MCF 10A (cell line): ENCODE measurements at regions not wholly inside any gene's neighbourhood (a gene's known extent, or its start where the extent isn't known, plus 50 kb on each side); places are given as distances from the start of the nearest gene placed in this dataset.

Experiments
- BruUV-seq: library from RNA; stranded (reverse); fragments of 400-500 nt; replicated peaks from 2 replicates; lab custom pipeline; 2021; lab: Mats Ljungman, UMichigan
- CTCF ChIA-PET: fragments of 300-600 bp; sonication (Branson Sonifier 250); formaldehyde crosslinking; extraction: SDS; loops from one replicate; lab custom pipeline; 2021; ENCODE audit warnings: antibody characterized with exemption, inconsistent platforms; lab: Yijun Ruan, JAX
- POLR2A ChIA-PET: fragments of 300-600, 350-650 bp; sonication (Branson Sonifier 250); formaldehyde crosslinking; extraction: SDS; loops from one replicate; lab custom pipeline; 2020; ENCODE audit warnings: antibody characterized with exemption, inconsistent platforms; lab: Yijun Ruan, JAX
- DNase-seq: peaks from one replicate; pipeline ENCODE4 v3.0.0-alpha.2; 2018; ENCODE audit not compliant: unreplicated experiment
- H3K27ac Mint-ChIP-seq: one replicate; pipeline ENCODE4 v1.8.0; 2022; ENCODE audit warnings: mild to moderate bottlenecking, low read depth, mixed read lengths; ENCODE audit not compliant: unreplicated experiment
- H3K27me3 Mint-ChIP-seq: one replicate; pipeline ENCODE4 v1.8.0; 2022; ENCODE audit warnings: mixed read lengths; ENCODE audit not compliant: insufficient read depth, unreplicated experiment
- H3K36me3 Mint-ChIP-seq: one replicate; pipeline ENCODE4 v1.8.0; 2022; ENCODE audit warnings: mild to moderate bottlenecking, moderate library complexity, mixed read lengths; ENCODE audit not compliant: insufficient read depth, unreplicated experiment
- H3K4me1 Mint-ChIP-seq: one replicate; pipeline ENCODE4 v1.8.0; 2022; ENCODE audit warnings: mixed read lengths; ENCODE audit not compliant: insufficient read depth, unreplicated experiment
- H3K4me3 Mint-ChIP-seq: one replicate; pipeline ENCODE4 v1.8.0; 2022; ENCODE audit warnings: mild to moderate bottlenecking, moderate library complexity, mixed read lengths; ENCODE audit not compliant: unreplicated experiment
- H3K9me3 Mint-ChIP-seq: one replicate; pipeline ENCODE4 v1.8.0; 2022; ENCODE audit warnings: mixed read lengths; ENCODE audit not compliant: unreplicated experiment
- intact Hi-C: fragments of 100-400 bp; cut with micrococcal nuclease; formaldehyde crosslinking; loops from 2 replicates; pipeline ENCODE4 v1.14.1; 2022
- TF ChIP-seq, protein P1 (sequence below): fragments of 200-600 bp; IDR thresholded peaks from one replicate; pipeline ENCODE4 v1.8.0; 2022; ENCODE audit warnings: antibody characterized with exemption, mild to moderate bottlenecking; ENCODE audit not compliant: unreplicated experiment

DNA sequence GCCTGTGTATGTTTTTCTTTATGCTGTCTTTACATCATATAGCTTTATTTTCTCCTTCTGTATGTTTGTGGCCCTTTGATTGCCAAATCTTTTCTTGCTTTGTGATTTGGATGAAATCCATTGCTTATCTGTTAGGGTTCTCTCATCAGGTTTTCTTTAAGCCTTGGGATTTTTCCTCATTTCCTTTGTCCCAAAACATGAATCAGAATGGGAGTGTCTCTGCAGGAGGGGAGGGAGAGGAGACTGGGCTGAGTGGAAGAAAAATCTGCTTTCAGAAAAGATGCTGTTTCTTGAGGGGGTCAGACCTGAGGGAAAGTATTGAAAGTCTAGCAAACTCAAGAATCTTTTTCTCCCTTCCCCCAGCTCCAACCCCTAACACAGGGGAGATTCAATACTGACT, 758.0 kb upstream of the MMS22L start:
- Mint-ChIP-seq H3K4me3 (no peak overlapping the region), H3K27me3 (peaks cover 78% of the 10 kb centered on the region), H3K4me1 (no peaks in the 10 kb centered on the region), H3K9me3 (no peaks in the 10 kb centered on the region), H3K27ac (no peak overlapping the region), H3K36me3 (no peaks in the 10 kb centered on the region)
- BruUV-seq: no TSS peak
- CTCF ChIA-PET: interaction anchor here (1.2 kb wide), 2 partner anchors 11 to 316 kb away, joined by 3 read pairs; no protein-coding TSS in a partner anchor
- intact Hi-C loops: loop anchor here (5.0 kb wide), 2 partner anchors 314 to 454 kb away; no protein-coding TSS in a partner anchor
- TF ChIP-seq, protein P1, sequence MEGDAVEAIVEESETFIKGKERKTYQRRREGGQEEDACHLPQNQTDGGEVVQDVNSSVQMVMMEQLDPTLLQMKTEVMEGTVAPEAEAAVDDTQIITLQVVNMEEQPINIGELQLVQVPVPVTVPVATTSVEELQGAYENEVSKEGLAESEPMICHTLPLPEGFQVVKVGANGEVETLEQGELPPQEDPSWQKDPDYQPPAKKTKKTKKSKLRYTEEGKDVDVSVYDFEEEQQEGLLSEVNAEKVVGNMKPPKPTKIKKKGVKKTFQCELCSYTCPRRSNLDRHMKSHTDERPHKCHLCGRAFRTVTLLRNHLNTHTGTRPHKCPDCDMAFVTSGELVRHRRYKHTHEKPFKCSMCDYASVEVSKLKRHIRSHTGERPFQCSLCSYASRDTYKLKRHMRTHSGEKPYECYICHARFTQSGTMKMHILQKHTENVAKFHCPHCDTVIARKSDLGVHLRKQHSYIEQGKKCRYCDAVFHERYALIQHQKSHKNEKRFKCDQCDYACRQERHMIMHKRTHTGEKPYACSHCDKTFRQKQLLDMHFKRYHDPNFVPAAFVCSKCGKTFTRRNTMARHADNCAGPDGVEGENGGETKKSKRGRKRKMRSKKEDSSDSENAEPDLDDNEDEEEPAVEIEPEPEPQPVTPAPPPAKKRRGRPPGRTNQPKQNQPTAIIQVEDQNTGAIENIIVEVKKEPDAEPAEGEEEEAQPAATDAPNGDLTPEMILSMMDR: no peak
- POLR2A ChIA-PET: no interaction called here
- DNase-seq: no peak

DNA sequence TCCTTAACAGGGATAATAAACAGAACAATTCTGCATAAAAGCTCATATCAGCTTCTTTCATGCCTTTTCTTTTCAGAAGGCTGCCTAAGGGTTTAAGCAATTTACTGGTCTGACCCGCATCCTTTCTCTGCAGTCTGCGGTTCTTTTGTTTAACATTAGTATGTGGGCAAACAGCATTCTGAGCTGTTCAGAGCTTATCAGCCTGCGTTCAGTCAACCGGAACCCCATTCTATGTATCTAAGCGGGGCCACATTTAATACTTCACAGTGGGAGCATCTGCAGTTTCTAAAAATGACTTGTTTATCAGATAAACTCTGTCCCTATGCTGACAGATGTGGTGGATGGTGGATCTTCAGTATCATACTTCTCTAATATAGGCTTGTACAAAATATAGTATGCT, 758.9 kb upstream of the MMS22L start:
- POLR2A ChIA-PET: interaction anchor here (0.5 kb wide), 1 partner anchor 854 kb away, joined by 3 read pairs; no protein-coding TSS in a partner anchor
- no TSS peak for BruUV-seq
- intact Hi-C loops: loop anchor here (5.0 kb wide), 2 partner anchors 315 to 455 kb away; no protein-coding TSS in a partner anchor
- H3K27ac Mint-ChIP-seq: no peak overlapping the region
- no peaks in the 10 kb centered on the region for H3K9me3 Mint-ChIP-seq
- H3K4me1 Mint-ChIP-seq: no peaks in the 10 kb centered on the region
- DNase-seq: no peak
- TF ChIP-seq, protein P1: no peak
- no peaks in the 10 kb centered on the region for H3K36me3 Mint-ChIP-seq
- no peak overlapping the region for H3K4me3 Mint-ChIP-seq
- H3K27me3 Mint-ChIP-seq: peaks cover 78% of the 10 kb centered on the region
- CTCF ChIA-PET: interaction anchor here (0.6 to 1.2 kb wide), 2 partner anchors 10 to 141 kb away, joined by 3 read pairs; no protein-coding TSS in a partner anchor

DNA sequence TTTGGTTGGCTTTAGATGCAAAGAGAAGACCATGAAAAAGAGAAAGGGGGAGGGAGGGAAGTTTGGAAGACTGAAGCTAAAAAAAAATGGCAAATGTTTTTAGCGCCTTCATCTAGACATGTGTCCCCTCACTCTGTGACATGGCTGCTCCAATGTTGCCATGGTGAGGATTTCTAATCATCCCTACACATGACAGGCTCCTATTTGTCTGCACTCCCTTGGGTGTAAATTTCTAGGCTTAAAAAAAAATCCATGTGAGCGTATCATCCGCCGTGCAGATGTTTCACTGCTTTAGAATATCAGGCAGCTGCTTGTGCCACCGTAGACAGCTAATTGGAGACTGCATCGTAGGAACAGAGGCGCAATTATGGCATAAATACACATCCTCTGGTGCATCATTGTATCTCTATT, 761.1 kb upstream of the MMS22L start:
- Mint-ChIP-seq H3K27me3 (peaks cover 90% of the 10 kb centered on the region), H3K4me3 (no peak overlapping the region), H3K4me1 (no peaks in the 10 kb centered on the region), H3K9me3 (no peaks in the 10 kb centered on the region), H3K36me3 (no peaks in the 10 kb centered on the region), H3K27ac (no peak overlapping the region)
- intact Hi-C loops: loop anchor here (5.0 kb wide), 2 partner anchors 317 to 457 kb away; no protein-coding TSS in a partner anchor
- POLR2A ChIA-PET: no interaction called here
- DNase-seq: no peak
- TF ChIP-seq, protein P1: no peak
- BruUV-seq: no TSS peak
- CTCF ChIA-PET: interaction anchor here (0.6 to 0.7 kb wide), 3 partner anchors 11 to 122 kb away, joined by 3 to 5 read pairs (median 3); no protein-coding TSS in a partner anchor

DNA sequence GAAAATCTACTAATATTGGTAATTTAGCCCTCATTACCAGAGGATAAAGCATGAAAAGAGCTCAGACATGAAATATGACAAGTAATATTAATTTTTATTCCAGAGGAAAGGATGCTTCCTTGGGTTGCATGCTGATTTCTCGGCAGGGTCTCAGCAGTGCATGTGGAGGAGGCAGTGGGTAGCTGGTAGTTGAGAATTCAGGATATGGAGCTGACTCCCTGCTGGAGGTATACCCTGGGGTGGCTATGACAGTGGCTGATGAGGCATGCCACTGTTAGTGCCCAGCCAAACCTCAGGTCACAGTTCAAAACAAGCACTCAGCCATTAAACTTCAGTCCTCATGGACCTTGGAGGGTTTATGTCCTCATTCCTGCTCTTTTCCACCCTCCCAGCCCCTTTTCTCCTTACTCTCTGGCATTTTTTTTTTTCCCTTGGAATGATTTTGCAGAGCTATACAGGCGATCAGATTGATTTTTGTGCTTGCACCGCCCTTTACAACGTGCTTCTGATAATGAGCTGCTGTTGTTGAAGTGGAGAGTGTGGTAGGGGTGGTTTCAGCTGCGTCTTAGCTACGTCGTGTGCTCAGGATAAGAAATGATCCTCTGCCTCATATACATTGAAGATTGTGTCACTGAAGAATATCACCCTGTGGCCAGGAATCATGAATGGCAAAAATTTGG, 761.9 kb upstream of the MMS22L start:
- H3K4me1 Mint-ChIP-seq: no peaks in the 10 kb centered on the region
- intact Hi-C loops: loop anchor here (5.0 kb wide), 2 partner anchors 318 to 458 kb away; no protein-coding TSS in a partner anchor
- peaks cover 90% of the 10 kb centered on the region for H3K27me3 Mint-ChIP-seq
- H3K27ac Mint-ChIP-seq: no peak overlapping the region
- no peak overlapping the region for H3K4me3 Mint-ChIP-seq
- ChIA-PET POLR2A (no interaction called here), CTCF (interaction anchor here (0.6 to 0.7 kb wide), 4 partner anchors 9 to 122 kb away, joined by 3 to 5 read pairs (median 3); no protein-coding TSS in a partner anchor)
- DNase-seq: no peak
- TF ChIP-seq, protein P1: no peak
- no peaks in the 10 kb centered on the region for H3K36me3 Mint-ChIP-seq
- H3K9me3 Mint-ChIP-seq: no peaks in the 10 kb centered on the region
- BruUV-seq: no TSS peak
